ENCODE measurements at regions not wholly inside any gene's neighbourhood (a gene's known extent, or its start where the extent isn't known, plus 50 kb on each side); places are given as distances from the start of the nearest gene placed in this dataset.

GRCh38 chr6:85966828-85967227, 324.1 kb upstream of the SYNCRIP start:
- H3K27ac ChIP-seq (ENCODE audit: insufficient read depth, low read length) = no peak overlapping the region
- H3K9ac ChIP-seq (ENCODE audit: insufficient read depth, low read length) = no peak overlapping the region
- H3K36me3 ChIP-seq (ENCODE audit: control insufficient read depth, insufficient read depth, low read length) = no peaks in the 10 kb centered on the region
- no peaks in the 10 kb centered on the region for H3K27me3 ChIP-seq (ENCODE audit: control insufficient read depth, insufficient read depth, low read length)
- H3K9me3 ChIP-seq (ENCODE audit: control insufficient read depth, insufficient read depth, low read depth, low read length) = no peaks in the 10 kb centered on the region
- no peak for TF ChIP-seq EZH2 (IDR thresholded peaks at IDR 0.05; ENCODE audit: low read length, missing control alignments)
- TF ChIP-seq, protein P1, sequence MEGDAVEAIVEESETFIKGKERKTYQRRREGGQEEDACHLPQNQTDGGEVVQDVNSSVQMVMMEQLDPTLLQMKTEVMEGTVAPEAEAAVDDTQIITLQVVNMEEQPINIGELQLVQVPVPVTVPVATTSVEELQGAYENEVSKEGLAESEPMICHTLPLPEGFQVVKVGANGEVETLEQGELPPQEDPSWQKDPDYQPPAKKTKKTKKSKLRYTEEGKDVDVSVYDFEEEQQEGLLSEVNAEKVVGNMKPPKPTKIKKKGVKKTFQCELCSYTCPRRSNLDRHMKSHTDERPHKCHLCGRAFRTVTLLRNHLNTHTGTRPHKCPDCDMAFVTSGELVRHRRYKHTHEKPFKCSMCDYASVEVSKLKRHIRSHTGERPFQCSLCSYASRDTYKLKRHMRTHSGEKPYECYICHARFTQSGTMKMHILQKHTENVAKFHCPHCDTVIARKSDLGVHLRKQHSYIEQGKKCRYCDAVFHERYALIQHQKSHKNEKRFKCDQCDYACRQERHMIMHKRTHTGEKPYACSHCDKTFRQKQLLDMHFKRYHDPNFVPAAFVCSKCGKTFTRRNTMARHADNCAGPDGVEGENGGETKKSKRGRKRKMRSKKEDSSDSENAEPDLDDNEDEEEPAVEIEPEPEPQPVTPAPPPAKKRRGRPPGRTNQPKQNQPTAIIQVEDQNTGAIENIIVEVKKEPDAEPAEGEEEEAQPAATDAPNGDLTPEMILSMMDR (conservative IDR thresholded peaks at IDR 0.05 in 1 of 2, IDR thresholded peaks at IDR 0.05 in 1 of 2; ENCODE audit: low read depth in 1 of 2, low read length in 2 of 2) = no peak
- no peaks in the 10 kb centered on the region for H3K79me2 ChIP-seq (ENCODE audit: control insufficient read depth, insufficient read depth, low read length)
- no peaks in the 10 kb centered on the region for H3K4me1 ChIP-seq (ENCODE audit: control insufficient read depth, extremely low read depth, insufficient read depth, low read length)
- no peak overlapping the region for H2AFZ ChIP-seq (ENCODE audit: low read length)
- H3K4me3 ChIP-seq (replicated peaks in 1 of 4; ENCODE audit: control extremely low read depth in 1 of 4, insufficient read depth in 1 of 4, low read depth in 3 of 4, low read length in 4 of 4) = no peak overlapping the region
- DNase-seq (ENCODE audit: low read depth in 2 of 2) = no peak
- H3K4me2 ChIP-seq (ENCODE audit: extremely low read depth, insufficient read depth, low read length) = no peak overlapping the region
- no peaks in the 10 kb centered on the region for H4K20me1 ChIP-seq (ENCODE audit: control insufficient read depth, extremely low read depth, insufficient read depth, low read length)

DNA sequence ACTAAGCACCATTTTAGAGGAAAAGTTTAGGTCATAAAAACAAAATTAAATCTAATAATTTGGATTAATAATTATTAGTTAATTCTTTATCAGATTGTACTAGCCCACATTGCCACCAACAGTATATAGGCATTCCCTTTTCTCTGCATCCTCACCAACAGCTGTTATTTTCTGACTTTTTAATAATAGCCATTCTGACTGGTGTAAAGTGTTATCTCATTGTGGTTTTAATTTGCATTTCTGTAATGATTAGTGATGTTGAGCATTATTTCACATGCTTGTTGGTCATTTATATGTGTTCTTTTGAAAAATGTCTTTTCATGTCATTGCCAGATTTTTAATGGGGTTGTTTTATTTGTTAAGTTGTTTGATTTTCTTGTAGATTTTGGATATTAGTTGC, 319.1 kb upstream of the SYNCRIP start:
- no peak overlapping the region for H3K27ac ChIP-seq (ENCODE audit: insufficient read depth, low read length)
- no peak overlapping the region for H2AFZ ChIP-seq (ENCODE audit: low read length)
- H3K27me3 ChIP-seq (ENCODE audit: control insufficient read depth, insufficient read depth, low read length) = no peaks in the 10 kb centered on the region
- no peak overlapping the region for H3K4me3 ChIP-seq (replicated peaks in 1 of 4; ENCODE audit: control extremely low read depth in 1 of 4, insufficient read depth in 1 of 4, low read depth in 3 of 4, low read length in 4 of 4)
- DNase-seq (ENCODE audit: low read depth in 2 of 2) = no peak
- no peaks in the 10 kb centered on the region for H3K4me1 ChIP-seq (ENCODE audit: control insufficient read depth, extremely low read depth, insufficient read depth, low read length)
- H3K36me3 ChIP-seq (ENCODE audit: control insufficient read depth, insufficient read depth, low read length) = no peaks in the 10 kb centered on the region
- H3K9me3 ChIP-seq (ENCODE audit: control insufficient read depth, insufficient read depth, low read depth, low read length) = no peaks in the 10 kb centered on the region
- TF ChIP-seq, protein P1 (conservative IDR thresholded peaks at IDR 0.05 in 1 of 2, IDR thresholded peaks at IDR 0.05 in 1 of 2; ENCODE audit: low read depth in 1 of 2, low read length in 2 of 2) = no peak
- H3K79me2 ChIP-seq (ENCODE audit: control insufficient read depth, insufficient read depth, low read length) = no peaks in the 10 kb centered on the region
- H3K9ac ChIP-seq (ENCODE audit: insufficient read depth, low read length) = no peak overlapping the region
- H4K20me1 ChIP-seq (ENCODE audit: control insufficient read depth, extremely low read depth, insufficient read depth, low read length) = no peaks in the 10 kb centered on the region
- no peak overlapping the region for H3K4me2 ChIP-seq (ENCODE audit: extremely low read depth, insufficient read depth, low read length)

- H3K27me3 ChIP-seq (ENCODE audit: control insufficient read depth, insufficient read depth, low read length) = no peaks in the 10 kb centered on the region
- H3K27ac ChIP-seq (ENCODE audit: insufficient read depth, low read length) = no peak overlapping the region
- H3K4me2 ChIP-seq (ENCODE audit: extremely low read depth, insufficient read depth, low read length) = no peak overlapping the region
- H3K4me3 ChIP-seq (replicated peaks in 1 of 4; ENCODE audit: control extremely low read depth in 1 of 4, insufficient read depth in 1 of 4, low read depth in 3 of 4, low read length in 4 of 4) = no peak overlapping the region
- H4K20me1 ChIP-seq (ENCODE audit: control insufficient read depth, extremely low read depth, insufficient read depth, low read length) = no peaks in the 10 kb centered on the region
- H3K9me3 ChIP-seq (ENCODE audit: control insufficient read depth, insufficient read depth, low read depth, low read length) = no peaks in the 10 kb centered on the region
- H3K79me2 ChIP-seq (ENCODE audit: control insufficient read depth, insufficient read depth, low read length) = no peaks in the 10 kb centered on the region
- H3K9ac ChIP-seq (ENCODE audit: insufficient read depth, low read length) = no peak overlapping the region
- H2AFZ ChIP-seq (ENCODE audit: low read length) = no peak overlapping the region
- TF ChIP-seq, protein P1 (conservative IDR thresholded peaks at IDR 0.05 in 1 of 2, IDR thresholded peaks at IDR 0.05 in 1 of 2; ENCODE audit: low read depth in 1 of 2, low read length in 2 of 2) = no peak
- TF ChIP-seq EZH2 (IDR thresholded peaks at IDR 0.05; ENCODE audit: low read length, missing control alignments) = no peak
- H3K36me3 ChIP-seq (ENCODE audit: control insufficient read depth, insufficient read depth, low read length) = no peaks in the 10 kb centered on the region
- no peak for DNase-seq (ENCODE audit: low read depth in 2 of 2)
- H3K4me1 ChIP-seq (ENCODE audit: control insufficient read depth, extremely low read depth, insufficient read depth, low read length) = no peaks in the 10 kb centered on the region
Observed at GRCh38 chr6:85961125-85961524, 318.4 kb upstream of the SYNCRIP start.

Data from fibroblast of lung (primary cell).